GM11168 (cell line): ENCODE measurements at regions not wholly inside any gene's neighbourhood (a gene's known extent, or its start where the extent isn't known, plus 50 kb on each side); places are given as distances from the start of the nearest gene placed in this dataset.

Experiments used
- in situ Hi-C: fragments of 300-500 bp; cut with MboI; formaldehyde crosslinking; loops from one replicate; pipeline ENCODE4 v1.12.0; 2022; ENCODE audit warnings: low sequenced_read_pairs; ENCODE audit not compliant: unreplicated experiment

DNA sequence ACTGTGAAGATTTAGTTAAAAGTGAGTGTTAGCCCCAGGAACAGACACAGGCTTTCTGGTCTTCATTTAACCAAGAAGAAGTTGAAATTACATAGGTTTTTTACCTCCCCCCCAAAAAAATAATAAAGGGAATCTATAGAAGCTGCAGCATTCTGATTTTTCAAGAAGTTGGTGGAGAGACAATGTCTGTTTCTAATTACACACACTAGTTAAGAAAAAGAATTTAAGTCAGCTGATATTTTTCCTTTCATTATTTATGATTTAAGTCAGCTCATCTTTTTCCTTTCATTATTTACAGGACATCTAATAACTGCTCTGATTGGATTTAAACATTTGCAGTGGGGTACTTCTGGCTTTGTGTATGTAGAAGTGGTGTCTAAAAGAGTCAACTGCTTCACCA lies 201.4 kb upstream of the NRP1 start:
- in situ Hi-C loops, result no loop called here

DNA sequence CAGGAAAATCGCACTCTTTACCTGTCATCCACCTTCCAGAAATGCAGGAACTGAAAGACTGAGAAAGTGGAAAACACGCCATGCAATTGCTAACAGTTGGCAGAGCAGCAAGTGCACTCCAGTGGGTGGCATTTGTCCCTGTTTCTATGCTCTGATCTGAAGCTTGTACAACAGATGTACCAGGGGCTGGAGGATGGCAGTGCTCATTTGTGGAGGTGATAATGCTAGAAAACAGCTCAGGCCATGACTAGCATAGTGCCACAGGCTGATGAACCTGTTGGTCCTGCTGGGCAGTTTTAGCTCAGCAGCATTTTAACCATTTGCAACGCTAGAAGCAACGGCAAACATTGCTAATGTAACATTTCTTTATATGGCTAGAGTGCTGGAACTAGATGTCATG lies 199.9 kb upstream of the NRP1 start:
- in situ Hi-C loops, result no loop called here

DNA sequence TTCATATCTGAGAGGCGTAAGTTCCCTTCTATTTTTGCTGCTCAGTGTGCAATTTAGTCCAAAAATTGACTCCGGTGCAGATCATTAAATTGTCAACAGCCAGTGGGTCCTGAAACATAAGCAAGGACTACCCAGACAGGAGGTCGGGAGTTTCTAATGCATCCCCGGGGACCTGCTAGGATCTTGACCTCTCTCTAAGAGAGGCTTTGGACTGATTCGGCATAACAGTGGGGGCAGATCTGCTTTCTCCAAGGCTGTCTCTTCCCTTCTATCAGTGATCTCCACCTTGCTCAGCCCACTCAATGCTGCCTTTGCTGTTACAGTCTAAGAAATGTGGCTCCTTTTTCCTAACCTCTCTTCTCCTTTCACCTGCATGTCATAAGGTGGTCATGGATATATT lies 199.1 kb upstream of the NRP1 start:
- in situ Hi-C loops, result no loop called here

DNA sequence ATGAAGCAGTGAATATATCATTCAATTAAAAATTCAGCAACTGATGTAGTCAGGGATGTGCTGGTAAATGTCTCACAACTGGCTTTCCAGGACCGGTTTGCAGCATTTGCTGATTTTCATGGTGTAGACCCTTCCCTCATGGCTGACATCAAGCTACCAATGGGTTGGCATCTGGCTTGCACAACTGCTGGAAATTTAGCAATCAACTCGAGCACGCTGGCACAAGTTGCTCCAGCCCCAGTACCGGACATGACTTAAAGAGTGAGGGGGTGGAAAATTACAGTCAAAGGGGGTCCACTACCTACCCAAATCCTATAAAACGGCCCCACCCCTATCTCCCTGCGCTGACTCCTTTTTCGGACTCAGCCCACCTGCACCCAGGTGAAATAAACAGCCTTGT lies 198.4 kb upstream of the NRP1 start:
- in situ Hi-C loops, result no loop called here

DNA sequence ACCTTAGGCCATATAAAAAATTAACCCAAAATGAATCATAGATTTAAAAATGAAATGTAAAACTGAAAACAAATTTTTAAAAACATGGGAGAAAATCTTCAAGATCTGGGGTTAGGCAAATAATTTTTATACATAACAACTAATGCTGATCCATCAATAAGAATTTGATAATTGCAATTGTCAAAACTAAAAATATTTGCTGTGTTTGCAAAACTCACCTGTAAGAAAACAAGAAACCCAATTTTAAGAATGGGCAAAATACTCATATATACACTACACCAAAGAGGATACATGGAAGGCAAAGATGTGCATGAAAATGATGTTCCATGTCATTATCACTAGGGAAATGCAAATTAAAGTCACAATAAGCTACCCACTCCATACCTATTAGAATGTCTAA lies 194.8 kb upstream of the NRP1 start:
- in situ Hi-C loops, result no loop called here

DNA sequence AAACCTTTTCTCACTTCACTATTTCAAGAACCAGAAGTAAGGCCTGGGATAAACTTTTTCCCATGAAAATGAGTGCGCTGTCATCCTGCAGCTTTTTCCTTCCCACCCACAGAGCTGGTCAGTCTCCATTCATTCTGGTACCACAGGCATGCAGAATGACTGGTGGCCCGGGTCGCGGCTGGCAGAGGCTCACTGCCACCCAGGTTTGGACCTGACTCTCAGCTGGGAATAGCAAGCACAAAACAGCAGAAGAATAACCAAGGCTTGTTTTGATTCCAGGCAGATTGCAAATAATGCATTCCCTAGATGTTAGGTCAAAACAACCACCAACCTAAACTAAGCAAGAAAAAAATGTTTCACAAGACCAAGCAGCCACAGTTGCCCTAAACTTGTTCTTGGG lies 190.5 kb upstream of the NRP1 start:
- in situ Hi-C loops, result no loop called here

DNA sequence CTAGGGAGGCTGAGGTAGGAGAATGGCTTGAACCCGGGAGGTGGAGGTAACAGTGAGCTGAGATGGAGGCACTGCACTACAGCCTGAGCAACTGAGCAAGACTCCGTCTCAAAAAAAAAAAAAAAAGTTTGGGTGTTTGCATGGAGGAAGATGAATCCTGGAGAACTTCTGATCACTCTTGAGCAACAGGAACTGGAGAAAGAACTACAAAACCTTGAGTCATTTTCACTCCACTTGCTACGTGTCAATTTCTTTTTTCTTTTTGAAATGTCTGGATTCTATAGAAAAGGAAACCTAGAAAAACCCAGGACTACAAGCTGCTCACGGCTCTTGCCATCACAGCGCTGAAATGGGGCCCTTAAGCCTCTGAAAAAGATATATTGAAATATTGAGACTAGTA lies 189.6 kb upstream of the NRP1 start:
- in situ Hi-C loops, result no loop called here

DNA sequence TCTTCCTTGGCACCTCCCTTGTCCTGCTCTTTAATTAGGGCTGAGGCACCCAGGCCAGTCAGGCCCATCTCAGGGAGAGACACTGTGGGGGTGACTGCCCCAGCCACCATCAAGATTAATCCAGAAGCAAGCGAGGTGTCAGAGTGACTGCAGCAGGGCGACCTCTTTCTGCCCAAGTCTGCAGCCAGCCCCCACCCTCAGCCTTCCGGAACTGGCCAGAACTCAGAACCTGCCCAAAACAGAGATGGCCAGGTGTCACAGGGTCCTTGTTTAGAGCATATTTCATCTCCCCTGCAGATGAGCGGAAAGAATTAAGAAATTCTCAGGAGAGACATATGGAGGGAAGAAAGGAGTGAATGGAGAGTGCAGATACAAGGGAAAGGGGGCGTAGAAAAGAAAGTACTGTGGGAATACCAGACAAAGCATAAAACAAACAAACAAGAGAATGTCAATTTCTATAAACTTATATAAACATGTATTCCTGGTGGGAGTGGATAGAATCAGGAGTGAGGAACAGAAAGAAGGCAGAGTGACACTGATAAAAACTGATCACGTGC lies 188.8 kb upstream of the NRP1 start:
- in situ Hi-C loops, result no loop called here

DNA sequence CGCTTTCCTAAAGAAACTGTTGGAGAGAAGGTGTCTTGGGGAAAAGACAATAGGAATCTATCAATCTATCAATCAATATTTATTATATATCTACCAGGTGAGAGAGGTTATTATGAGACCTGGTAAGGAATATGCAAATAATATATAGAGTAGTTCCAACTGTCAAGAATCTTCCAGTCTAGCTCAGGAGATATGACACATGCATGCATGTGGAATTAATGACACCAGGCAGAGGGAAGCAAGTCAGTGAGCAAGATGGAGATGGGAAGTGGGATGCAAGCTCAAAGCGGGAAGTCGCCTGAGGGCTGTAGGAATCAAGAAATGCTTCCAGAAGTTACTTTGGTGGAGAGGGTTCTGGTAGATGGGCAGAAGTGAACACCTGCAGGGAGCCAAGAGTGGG lies 187.4 kb upstream of the NRP1 start:
- in situ Hi-C loops, result no loop called here

DNA sequence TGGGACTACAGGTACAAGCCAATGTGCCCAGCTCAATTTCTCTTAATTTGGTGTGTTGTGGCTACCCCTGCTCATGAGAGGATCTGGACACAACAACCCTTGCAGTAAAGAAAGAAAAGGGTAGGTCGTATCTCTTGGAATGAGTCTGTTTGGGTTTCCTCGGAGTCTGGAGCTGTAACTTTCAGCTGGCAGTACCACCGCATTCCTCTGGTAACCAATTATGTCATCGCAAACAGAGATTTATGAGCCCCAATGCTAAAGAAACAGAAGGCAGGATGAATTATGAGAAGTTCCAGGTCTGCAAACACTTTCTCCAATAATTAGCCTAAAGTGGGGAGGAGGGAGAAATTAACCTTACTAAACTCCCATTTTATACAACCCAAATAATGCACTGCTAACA lies 186.6 kb upstream of the NRP1 start:
- in situ Hi-C loops, result no loop called here

DNA sequence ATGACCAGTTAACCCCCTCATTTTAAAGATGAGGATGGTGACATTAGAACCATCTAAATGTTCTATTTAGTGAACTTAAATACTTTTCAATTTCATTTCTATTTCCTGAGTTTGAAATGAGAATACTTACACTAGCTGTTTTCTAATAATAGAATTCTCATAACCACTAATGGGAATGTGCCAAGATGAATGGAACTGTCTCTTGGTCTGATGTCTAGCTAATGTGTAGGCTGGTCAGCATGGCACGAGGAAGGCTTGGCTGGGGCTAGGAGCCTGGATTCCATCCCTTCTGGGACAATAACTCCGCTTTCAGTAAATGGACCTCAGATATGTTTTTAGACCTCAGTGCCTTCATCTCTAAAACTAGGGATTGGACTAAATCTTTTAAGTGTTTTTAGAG lies 185.8 kb upstream of the NRP1 start:
- in situ Hi-C loops, result no loop called here

DNA sequence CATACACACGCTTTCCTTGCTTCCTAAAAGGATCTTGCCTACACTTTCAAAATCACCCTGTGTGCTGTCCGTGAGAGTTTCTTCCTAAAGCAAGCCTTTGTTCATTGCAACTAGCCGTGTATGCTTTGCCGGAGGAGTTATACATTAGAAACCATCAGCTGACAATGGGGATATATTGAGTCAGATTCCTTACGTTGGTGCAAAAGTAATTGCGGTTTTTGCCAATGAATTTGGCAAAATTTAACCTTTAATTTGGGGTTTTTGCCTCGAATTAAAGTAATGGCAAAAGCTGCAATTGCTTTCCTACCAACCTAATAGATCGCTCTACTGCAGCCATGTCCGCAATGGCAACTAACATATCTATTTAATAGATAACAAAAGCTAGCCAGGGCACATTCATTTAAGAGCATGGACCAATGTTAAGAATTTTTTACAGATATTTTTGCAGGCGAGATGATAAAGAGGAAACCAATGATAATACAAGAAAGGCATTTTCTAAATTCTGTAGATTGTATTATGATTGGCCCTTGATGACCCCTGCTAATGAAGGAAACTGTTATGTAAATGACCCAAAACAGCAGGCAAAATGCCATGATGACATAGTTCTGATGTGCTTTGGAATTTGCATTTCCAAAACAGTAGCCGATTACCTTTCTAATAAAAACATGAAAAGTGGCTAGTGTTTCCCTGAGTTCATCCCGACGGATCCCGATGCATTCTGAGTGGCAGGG lies 184.8 kb upstream of the NRP1 start:
- in situ Hi-C loops, result no loop called here

DNA sequence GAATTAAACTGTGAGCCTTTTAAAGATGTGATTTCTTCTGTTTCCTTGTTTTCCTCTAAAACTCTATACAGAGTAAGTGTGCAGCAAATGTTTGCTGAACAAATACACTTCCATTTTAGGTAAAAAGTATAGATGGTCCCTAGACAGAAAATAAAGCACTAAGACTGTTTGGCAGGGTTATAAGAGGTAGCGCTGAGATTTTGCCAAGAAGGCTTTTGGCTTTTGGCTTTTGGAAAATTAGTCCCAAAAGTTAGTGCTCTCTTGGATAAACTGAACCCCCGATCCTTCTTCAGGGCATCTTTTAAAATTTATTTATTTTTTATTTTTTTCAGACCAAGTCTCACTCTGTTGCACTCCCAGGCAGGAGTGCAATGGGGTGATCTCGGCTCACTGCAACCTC lies 175.7 kb upstream of the NRP1 start:
- in situ Hi-C loops, result no loop called here

DNA sequence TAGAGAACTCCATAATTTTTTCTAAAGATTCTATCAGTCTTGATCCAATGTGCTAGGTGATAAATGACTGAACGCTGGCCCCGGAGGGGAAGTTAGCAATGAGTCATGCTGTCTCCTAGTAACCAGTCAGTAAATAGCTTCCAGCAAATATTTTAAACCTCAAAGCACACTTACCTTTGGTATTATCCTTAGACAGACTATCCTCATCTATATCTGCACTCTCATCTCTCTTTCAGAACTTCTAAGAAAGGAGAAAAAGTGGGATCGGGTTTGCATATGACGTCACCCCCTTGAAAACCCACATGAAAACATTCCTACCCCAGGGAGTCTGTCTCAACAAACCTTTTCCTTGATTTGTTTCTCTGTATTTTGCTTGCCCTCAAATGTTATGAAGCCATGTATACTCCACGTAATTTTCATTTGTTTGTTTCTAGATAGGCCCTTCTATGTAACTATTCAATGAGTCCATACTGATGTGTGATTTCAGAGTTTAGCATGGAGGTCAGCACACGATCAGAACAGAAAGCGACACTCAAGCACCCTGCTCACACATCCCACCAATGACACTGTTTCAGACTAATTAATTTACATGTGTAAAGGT lies 174.9 kb upstream of the NRP1 start:
- in situ Hi-C loops, result no loop called here

DNA sequence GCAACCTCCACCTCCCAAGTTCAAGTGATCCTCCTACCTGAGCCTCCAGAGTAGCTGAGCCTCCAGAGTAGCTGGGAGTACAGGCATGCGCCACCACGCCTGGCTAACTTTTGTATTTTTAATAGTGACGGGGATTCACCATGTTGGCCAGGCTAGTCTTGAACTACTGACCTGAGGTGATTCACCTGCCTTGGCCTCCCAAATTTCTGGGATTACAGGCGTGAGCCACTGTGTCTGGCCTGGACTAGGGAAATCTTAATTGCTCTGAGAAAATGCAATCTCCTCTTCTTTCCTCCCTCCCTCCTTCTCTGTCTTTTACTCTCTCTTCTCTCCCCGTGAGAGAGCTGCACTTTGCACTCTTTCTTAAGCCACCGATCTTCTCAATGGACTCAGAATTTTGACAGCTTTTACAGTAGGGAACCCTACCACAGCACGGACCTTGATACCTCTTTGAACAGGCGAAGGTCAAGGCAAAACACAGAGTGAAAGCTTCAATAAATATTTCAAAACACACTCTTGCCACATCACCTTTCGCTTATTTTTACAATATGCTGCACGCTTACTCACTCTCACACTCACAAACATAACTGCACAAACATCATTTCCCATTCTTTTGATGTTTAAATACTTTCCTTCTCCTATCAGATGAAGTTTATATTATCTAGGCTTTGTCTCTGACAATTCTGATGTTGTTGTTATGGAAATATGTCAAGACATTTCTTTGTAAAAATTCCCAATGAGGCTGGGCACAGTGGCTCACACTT lies 173.4 kb upstream of the NRP1 start:
- in situ Hi-C loops, result no loop called here

DNA sequence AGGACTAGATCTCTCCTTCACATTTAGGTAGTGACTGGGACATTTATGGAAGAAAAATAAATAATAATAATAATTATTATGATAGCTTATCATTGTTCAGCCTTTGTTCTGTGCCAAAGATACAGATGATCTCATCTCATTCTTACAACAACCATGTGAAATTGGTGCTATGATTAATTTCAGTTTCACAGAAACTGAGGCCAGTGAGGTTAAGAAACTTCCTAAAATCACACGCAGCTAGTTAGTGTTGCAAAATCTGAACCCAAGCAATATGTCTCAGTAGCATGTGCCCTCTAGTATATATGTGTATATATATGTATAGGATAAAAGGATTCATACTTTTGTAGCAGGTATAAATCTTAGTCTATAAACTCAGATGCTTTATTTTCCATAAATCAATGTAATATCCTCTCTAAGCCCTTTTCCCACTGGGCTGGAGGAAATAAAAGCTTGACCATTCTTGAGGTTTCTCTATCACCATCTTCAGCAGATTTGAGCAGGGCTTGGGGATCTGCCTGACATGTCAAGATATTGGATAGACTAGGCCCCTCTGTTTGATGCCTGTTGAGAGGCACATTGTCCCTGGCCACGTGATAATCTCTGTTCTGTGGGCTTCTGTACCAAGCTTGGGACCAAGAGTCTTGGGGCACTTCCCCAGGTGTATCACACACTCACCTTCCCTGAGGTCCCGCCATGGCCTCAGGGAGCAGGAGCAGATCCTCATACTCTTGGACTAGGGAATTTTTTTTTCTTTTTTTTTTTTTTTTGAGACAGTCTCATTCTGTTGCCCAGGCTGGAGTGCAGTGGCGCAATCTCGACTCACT lies 172.6 kb upstream of the NRP1 start:
- in situ Hi-C loops, result no loop called here

DNA sequence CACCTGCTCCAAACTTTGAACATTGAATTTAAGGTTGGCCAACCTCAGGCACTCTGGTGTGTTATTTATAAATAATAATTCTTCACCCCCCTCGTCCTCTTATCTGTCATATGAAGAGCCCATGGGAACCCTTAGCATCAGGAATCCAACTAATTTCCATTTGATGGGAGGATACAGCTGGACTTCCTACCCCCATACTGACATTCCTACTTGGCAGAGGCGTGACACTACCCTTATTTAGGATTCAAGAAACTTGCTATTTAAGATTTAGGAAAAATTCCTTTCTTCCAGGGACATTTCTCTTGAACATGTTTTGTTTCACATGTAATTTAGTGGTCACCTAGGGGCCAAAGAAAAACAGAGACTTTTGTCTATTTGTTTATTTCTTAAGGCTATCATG lies 171.9 kb upstream of the NRP1 start:
- in situ Hi-C loops, result no loop called here

DNA sequence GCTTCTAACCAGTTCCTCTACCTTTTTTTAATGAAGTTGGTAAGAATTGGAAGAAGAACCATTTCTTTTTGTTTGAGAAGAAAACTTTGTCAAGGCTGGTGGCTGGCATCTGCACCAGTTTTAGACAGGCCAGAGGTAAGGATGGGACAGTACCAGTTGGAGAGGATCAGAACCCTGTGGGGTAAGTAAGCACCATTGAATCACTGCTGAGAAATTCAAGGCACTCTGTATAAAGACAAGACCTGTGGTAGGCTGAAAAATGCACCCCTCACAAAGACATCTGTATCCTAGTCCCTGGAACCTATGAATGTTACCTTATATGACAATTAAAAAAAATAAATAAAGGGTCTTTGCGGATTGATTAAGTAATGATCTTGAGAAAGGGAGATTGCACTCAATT lies 166.7 kb upstream of the NRP1 start:
- in situ Hi-C loops, result no loop called here

DNA sequence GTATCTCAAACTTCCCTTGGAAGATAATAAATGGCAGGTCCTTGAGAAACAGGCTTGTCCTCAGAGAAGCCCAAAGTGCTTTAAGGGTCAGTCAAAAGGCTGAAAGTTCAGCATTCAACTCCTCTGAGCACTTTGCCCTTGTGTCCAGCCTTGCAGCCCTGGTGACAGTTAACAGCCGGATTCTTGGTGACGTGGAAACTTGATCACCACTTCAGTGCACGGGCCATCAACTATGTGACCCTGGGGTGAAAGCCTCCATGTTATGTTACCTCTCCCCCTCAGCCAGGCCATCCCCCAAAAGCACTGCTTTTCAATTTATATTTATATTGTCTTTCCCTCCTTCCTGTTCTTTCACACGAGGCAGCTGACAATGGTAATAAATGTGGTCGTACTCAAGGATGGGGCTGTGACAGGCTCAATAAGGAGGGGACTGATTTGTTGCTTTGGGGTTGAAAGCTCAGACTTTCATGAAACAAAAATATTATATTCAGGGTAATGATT lies 164.0 kb upstream of the NRP1 start:
- in situ Hi-C loops, result no loop called here

DNA sequence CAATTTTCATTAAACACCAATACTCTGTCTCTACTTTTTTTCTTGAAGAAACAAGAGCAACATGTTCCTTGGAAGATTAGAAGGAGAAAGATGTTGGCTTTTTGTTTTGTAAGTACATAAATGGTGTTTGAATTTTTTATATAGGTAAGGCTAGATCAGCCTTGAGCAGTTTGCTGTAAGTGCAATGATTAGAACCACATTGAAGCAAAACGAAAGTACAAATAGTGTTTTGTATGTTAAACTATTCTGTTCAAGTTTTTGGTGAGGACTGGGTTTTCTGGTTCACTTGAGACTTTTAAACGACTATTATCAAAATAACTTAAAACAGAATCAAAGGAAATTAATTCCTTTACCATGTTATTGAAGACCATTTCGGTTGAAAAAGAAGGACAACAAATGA lies 162.9 kb upstream of the NRP1 start:
- in situ Hi-C loops, result no loop called here
